Ishikawa (cell line): ENCODE measurements at regions not wholly inside any gene's neighbourhood (a gene's known extent, or its start where the extent isn't known, plus 50 kb on each side); places are given as distances from the start of the nearest gene placed in this dataset.

Experiments used
- CEBPB ChIP-seq: IDR thresholded peaks from 2 replicates; pipeline ENCODE4 v1.6.1; 2012
- EGR1 ChIP-seq: IDR thresholded peaks from 2 replicates; pipeline ENCODE4 v1.6.1; 2012
- EP300 ChIP-seq: IDR thresholded peaks from 2 replicates; pipeline ENCODE4 v1.6.1; 2012; ENCODE audit warnings: borderline replicate concordance
- FOXM1 ChIP-seq: IDR thresholded peaks from 2 replicates; pipeline ENCODE4 v1.6.1; 2012; ENCODE audit warnings: low read depth, borderline replicate concordance
- MAX ChIP-seq: IDR thresholded peaks from 2 replicates; pipeline ENCODE4 v1.6.1; 2012
- NFIC ChIP-seq: IDR thresholded peaks from 2 replicates; pipeline ENCODE4 v1.6.1; 2012
- RAD21 ChIP-seq: IDR thresholded peaks from 2 replicates; pipeline ENCODE4 v1.6.1; 2012; ENCODE audit warnings: low read depth
- TAF1 ChIP-seq: IDR thresholded peaks from 2 replicates; pipeline ENCODE4 v1.6.1; 2012; ENCODE audit warnings: low read depth, mild to moderate bottlenecking
- TCF12 ChIP-seq: IDR thresholded peaks from 2 replicates; pipeline ENCODE4 v1.6.1; 2012; ENCODE audit warnings: low read depth
- TEAD4 ChIP-seq: IDR thresholded peaks from 2 replicates; pipeline ENCODE4 v1.6.1; 2012
- YY1 ChIP-seq: IDR thresholded peaks from 2 replicates; pipeline ENCODE4 v1.6.1; 2012; ENCODE audit warnings: low read depth
- TF ChIP-seq, protein P1 (sequence below): IDR thresholded peaks from 2 replicates; pipeline ENCODE4 v1.6.1; 2012; ENCODE audit warnings: low read depth, mild to moderate bottlenecking
- TF ChIP-seq, protein P2 (sequence below): IDR thresholded peaks from 2 replicates; pipeline ENCODE4 v1.6.1; 2012

- TF ChIP-seq, protein P1, sequence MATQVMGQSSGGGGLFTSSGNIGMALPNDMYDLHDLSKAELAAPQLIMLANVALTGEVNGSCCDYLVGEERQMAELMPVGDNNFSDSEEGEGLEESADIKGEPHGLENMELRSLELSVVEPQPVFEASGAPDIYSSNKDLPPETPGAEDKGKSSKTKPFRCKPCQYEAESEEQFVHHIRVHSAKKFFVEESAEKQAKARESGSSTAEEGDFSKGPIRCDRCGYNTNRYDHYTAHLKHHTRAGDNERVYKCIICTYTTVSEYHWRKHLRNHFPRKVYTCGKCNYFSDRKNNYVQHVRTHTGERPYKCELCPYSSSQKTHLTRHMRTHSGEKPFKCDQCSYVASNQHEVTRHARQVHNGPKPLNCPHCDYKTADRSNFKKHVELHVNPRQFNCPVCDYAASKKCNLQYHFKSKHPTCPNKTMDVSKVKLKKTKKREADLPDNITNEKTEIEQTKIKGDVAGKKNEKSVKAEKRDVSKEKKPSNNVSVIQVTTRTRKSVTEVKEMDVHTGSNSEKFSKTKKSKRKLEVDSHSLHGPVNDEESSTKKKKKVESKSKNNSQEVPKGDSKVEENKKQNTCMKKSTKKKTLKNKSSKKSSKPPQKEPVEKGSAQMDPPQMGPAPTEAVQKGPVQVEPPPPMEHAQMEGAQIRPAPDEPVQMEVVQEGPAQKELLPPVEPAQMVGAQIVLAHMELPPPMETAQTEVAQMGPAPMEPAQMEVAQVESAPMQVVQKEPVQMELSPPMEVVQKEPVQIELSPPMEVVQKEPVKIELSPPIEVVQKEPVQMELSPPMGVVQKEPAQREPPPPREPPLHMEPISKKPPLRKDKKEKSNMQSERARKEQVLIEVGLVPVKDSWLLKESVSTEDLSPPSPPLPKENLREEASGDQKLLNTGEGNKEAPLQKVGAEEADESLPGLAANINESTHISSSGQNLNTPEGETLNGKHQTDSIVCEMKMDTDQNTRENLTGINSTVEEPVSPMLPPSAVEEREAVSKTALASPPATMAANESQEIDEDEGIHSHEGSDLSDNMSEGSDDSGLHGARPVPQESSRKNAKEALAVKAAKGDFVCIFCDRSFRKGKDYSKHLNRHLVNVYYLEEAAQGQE: no peak
- TF ChIP-seq CEBPB (no peak), TAF1 (no peak), EP300 (no peak), EGR1 (no peak), YY1 (no peak), NFIC (no peak), RAD21 (no peak), FOXM1 (no peak), MAX (no peak), TEAD4 (no peak), TCF12 (no peak)
- TF ChIP-seq, protein P2, sequence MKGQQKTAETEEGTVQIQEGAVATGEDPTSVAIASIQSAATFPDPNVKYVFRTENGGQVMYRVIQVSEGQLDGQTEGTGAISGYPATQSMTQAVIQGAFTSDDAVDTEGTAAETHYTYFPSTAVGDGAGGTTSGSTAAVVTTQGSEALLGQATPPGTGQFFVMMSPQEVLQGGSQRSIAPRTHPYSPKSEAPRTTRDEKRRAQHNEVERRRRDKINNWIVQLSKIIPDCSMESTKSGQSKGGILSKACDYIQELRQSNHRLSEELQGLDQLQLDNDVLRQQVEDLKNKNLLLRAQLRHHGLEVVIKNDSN: no peak
Measured at GRCh38 chr20:4326195-4327065, 77.3 kb upstream of the ADRA1D start.
